Mesenchymal stem cell (in vitro differentiated cells and primary cell): ENCODE measurements at regions not wholly inside any gene's neighbourhood (a gene's known extent, or its start where the extent isn't known, plus 50 kb on each side); places are given as distances from the start of the nearest gene placed in this dataset.

Experiments used
- DNase-seq: peaks from one replicate; pipeline ENCODE4 v3.0.0-alpha.2; 2013
- H2AFZ ChIP-seq: one replicate; pipeline ENCODE4 v1.6.1; 2013; ENCODE audit warnings: low read depth, mild to moderate bottlenecking, control low read depth, inconsistent platforms, low read length, moderate library complexity
- H2AK5ac ChIP-seq: 2 replicates; pipeline ENCODE4 v1.6.1; 2013; ENCODE audit warnings: low read length, moderate library complexity, mild to moderate bottlenecking, inconsistent platforms; ENCODE audit not compliant: severe bottlenecking
- H2BK120ac ChIP-seq: one replicate; pipeline ENCODE4 v1.6.1; 2013; ENCODE audit warnings: low read depth, mild to moderate bottlenecking, inconsistent platforms, low read length, moderate library complexity
- H2BK12ac ChIP-seq, 2 experiments: one replicate each; pipeline ENCODE4 v1.6.1; 2013; ENCODE audit warnings: inconsistent platforms in 2 of 2, low read length in 2 of 2, mild to moderate bottlenecking in 2 of 2, moderate library complexity in 2 of 2, control low read depth in 1 of 2
- H2BK15ac ChIP-seq: one replicate; pipeline ENCODE4 v1.6.1; 2013; ENCODE audit warnings: mild to moderate bottlenecking, low read depth, inconsistent platforms; ENCODE audit not compliant: poor library complexity, severe bottlenecking
- H2BK5ac ChIP-seq: 2 replicates; pipeline ENCODE4 v1.6.1; 2013; ENCODE audit warnings: low read depth, mild to moderate bottlenecking, low read length, control low read depth, inconsistent platforms; ENCODE audit not compliant: poor library complexity, severe bottlenecking
- H3K14ac ChIP-seq, 2 experiments: one replicate each; pipeline ENCODE4 v1.6.1; 2013; ENCODE audit warnings: inconsistent platforms in 2 of 2, low read length in 2 of 2, control low read depth in 1 of 2, mild to moderate bottlenecking in 1 of 2, moderate library complexity in 1 of 2
- H3K18ac ChIP-seq, 2 experiments: one replicate each; pipeline ENCODE4 v1.6.1; 2013; ENCODE audit warnings: inconsistent platforms in 2 of 2, low read length in 2 of 2, control low read depth in 1 of 2, low read depth in 1 of 2, mild to moderate bottlenecking in 1 of 2
- H3K23ac ChIP-seq, 2 experiments: one replicate each; pipeline ENCODE4 v1.6.1; 2013; ENCODE audit warnings: inconsistent platforms in 2 of 2, low read length in 2 of 2, mild to moderate bottlenecking in 2 of 2, moderate library complexity in 2 of 2, control low read depth in 1 of 2
- H3K27ac ChIP-seq: 2 replicates; pipeline ENCODE4 v1.5.1; 2013; ENCODE audit warnings: mild to moderate bottlenecking, moderate library complexity, low read length, control low read depth, inconsistent platforms; ENCODE audit not compliant: poor library complexity, severe bottlenecking
- H3K27me3 ChIP-seq, 2 experiments: 2 replicates each; pipeline versions ENCODE4 v1.6.1 to v1.7.0; 2013; ENCODE audit warnings: low read length in 2 of 2, mild to moderate bottlenecking in 2 of 2, moderate library complexity in 2 of 2, control low read depth in 1 of 2, inconsistent platforms in 1 of 2; ENCODE audit not compliant: control insufficient read depth in 1 of 2, insufficient read depth in 1 of 2
- H3K36me3 ChIP-seq, 2 experiments: 2 replicates each; pipeline versions ENCODE4 v1.6.1 to v1.7.0; 2013; ENCODE audit warnings: low read length in 2 of 2, control low read depth in 1 of 2, inconsistent platforms in 1 of 2, low read depth in 1 of 2, mild to moderate bottlenecking in 1 of 2; ENCODE audit not compliant: insufficient read depth in 2 of 2, control insufficient read depth in 1 of 2
- H3K4ac ChIP-seq, 2 experiments: one replicate each; pipeline ENCODE4 v1.6.1; 2013; ENCODE audit warnings: inconsistent platforms in 2 of 2, low read length in 2 of 2, mild to moderate bottlenecking in 2 of 2, moderate library complexity in 2 of 2, control low read depth in 1 of 2, low read depth in 1 of 2
- H3K4me1 ChIP-seq: 2 replicates; pipeline ENCODE4 v1.6.1; 2013; ENCODE audit warnings: low read depth, low read length, control low read depth; ENCODE audit not compliant: control insufficient read depth, insufficient read depth
- H3K4me2 ChIP-seq: 2 replicates; pipeline ENCODE4 v1.6.1; 2013; ENCODE audit warnings: low read length, mild to moderate bottlenecking, inconsistent platforms; ENCODE audit not compliant: poor library complexity, severe bottlenecking
- H3K4me3 ChIP-seq, 2 experiments: 2 replicates each; pipeline versions ENCODE4 v1.5.1 to v1.7.0; 2013; ENCODE audit warnings: low read length in 2 of 2, mild to moderate bottlenecking in 2 of 2, control low read depth in 1 of 2, low read depth in 1 of 2; ENCODE audit not compliant: insufficient read depth in 1 of 2
- H3K79me1 ChIP-seq: replicated peaks from 2 replicates; pipeline ENCODE4 v1.6.1; 2013; ENCODE audit warnings: mild to moderate bottlenecking, control low read depth, low read length, inconsistent platforms; ENCODE audit not compliant: poor library complexity, severe bottlenecking
- H3K9ac ChIP-seq: 2 replicates; pipeline ENCODE4 v1.7.0; 2013; ENCODE audit warnings: mild to moderate bottlenecking, low read length, moderate library complexity
- H3K9me3 ChIP-seq: 2 replicates; pipeline ENCODE4 v1.7.0; 2013; ENCODE audit warnings: mild to moderate bottlenecking, low read length; ENCODE audit not compliant: control insufficient read depth
- H4K8ac ChIP-seq: one replicate; pipeline ENCODE4 v1.6.1; 2013; ENCODE audit warnings: inconsistent platforms, mild to moderate bottlenecking, low read length, moderate library complexity
- H4K91ac ChIP-seq: one replicate; pipeline ENCODE4 v1.6.1; 2013; ENCODE audit warnings: mild to moderate bottlenecking, low read length, inconsistent platforms
- WGBS: methylation state at CpG from one replicate; pipeline ENCODE4 v1.1.7; 2013; ENCODE audit warnings: mixed read lengths; 5-methylcytosine and 5-hydroxymethylcytosine counted together

GRCh38 chr10:4215485-4215884 is 430.5 kb upstream of the KLF6 start:
- Histone ChIP-seq H3K9ac (no peak overlapping the region), H3K14ac (no peak overlapping the region), H3K4me3 (no peak overlapping the region), H2BK5ac (no peak overlapping the region), H3K79me1 (no peaks in the 10 kb centered on the region), H2AK5ac (no peak overlapping the region), H3K4me2 (no peak overlapping the region), H3K4ac (no peak overlapping the region), H4K91ac (no peak overlapping the region), H4K8ac (no peak overlapping the region), H3K18ac (no peak overlapping the region), H3K4me1 (no peaks in the 10 kb centered on the region), H3K23ac (no peak overlapping the region), H2AFZ (no peak overlapping the region), H3K36me3 (no peaks in the 10 kb centered on the region), H2BK12ac (no peak overlapping the region), H3K27ac (no peak overlapping the region), H2BK15ac (no peak overlapping the region), H2BK120ac (no peak overlapping the region), H3K27me3 (no peaks in the 10 kb centered on the region), H3K9me3 (no peaks in the 10 kb centered on the region)
- WGBS, result 88% methylated on average over 2 of the region's 4 CpGs
- no peak for DNase-seq

- Histone ChIP-seq H3K4me3 (no peak overlapping the region), H2BK12ac (no peak overlapping the region), H3K36me3 (no peaks in the 10 kb centered on the region), H3K79me1 (no peaks in the 10 kb centered on the region), H3K4ac (no peak overlapping the region), H3K9ac (no peak overlapping the region), H3K4me1 (no peaks in the 10 kb centered on the region), H4K91ac (no peak overlapping the region), H4K8ac (no peak overlapping the region), H2AFZ (no peak overlapping the region), H3K14ac (no peak overlapping the region), H3K27ac (no peak overlapping the region), H3K18ac (no peak overlapping the region), H2AK5ac (no peak overlapping the region), H3K9me3 (no peaks in the 10 kb centered on the region), H2BK15ac (no peak overlapping the region), H3K4me2 (no peak overlapping the region), H2BK5ac (no peak overlapping the region), H3K27me3 (no peaks in the 10 kb centered on the region), H3K23ac (no peak overlapping the region), H2BK120ac (no peak overlapping the region)
- peak; percentile 35 for DNase-seq
- 53% methylated on average over 1 of the region's 1 CpG for WGBS
Measured at GRCh38 chr10:4214908-4215307, 429.9 kb upstream of the KLF6 start.

GRCh38 chr10:4213441-4213840 is 428.4 kb upstream of the KLF6 start:
- Histone ChIP-seq H3K4ac (no peak overlapping the region), H2BK15ac (no peak overlapping the region), H3K79me1 (no peaks in the 10 kb centered on the region), H4K91ac (no peak overlapping the region), H3K27me3 (no peaks in the 10 kb centered on the region), H3K9me3 (no peaks in the 10 kb centered on the region), H2BK12ac (no peak overlapping the region), H2BK120ac (no peak overlapping the region), H2AK5ac (no peak overlapping the region), H3K4me1 (no peaks in the 10 kb centered on the region), H3K4me3 (no peak overlapping the region), H3K27ac (no peak overlapping the region), H2AFZ (no peak overlapping the region), H3K14ac (no peak overlapping the region), H3K4me2 (no peak overlapping the region), H2BK5ac (no peak overlapping the region), H3K18ac (no peak overlapping the region), H3K9ac (no peak overlapping the region), H3K23ac (no peak overlapping the region), H4K8ac (no peak overlapping the region), H3K36me3 (no peaks in the 10 kb centered on the region)
- WGBS, result 96% methylated on average over 3 of the region's 4 CpGs
- no peak for DNase-seq

- H2AFZ ChIP-seq, result no peak overlapping the region
- H3K9ac ChIP-seq, result no peak overlapping the region
- no peak overlapping the region for H3K4me3 ChIP-seq
- H3K23ac ChIP-seq, result no peak overlapping the region
- no peak overlapping the region for H2BK15ac ChIP-seq
- H4K8ac ChIP-seq, result no peak overlapping the region
- no peak overlapping the region for H4K91ac ChIP-seq
- H3K14ac ChIP-seq, result no peak overlapping the region
- no peak overlapping the region for H2BK12ac ChIP-seq
- 77% methylated on average over 2 of the region's 2 CpGs for WGBS
- H3K4me1 ChIP-seq, result no peaks in the 10 kb centered on the region
- H2BK5ac ChIP-seq, result no peak overlapping the region
- H2AK5ac ChIP-seq, result no peak overlapping the region
- H3K18ac ChIP-seq, result no peak overlapping the region
- no peak overlapping the region for H3K27ac ChIP-seq
- no peaks in the 10 kb centered on the region for H3K9me3 ChIP-seq
- H3K79me1 ChIP-seq, result no peaks in the 10 kb centered on the region
- H3K36me3 ChIP-seq, result no peaks in the 10 kb centered on the region
- no peak overlapping the region for H3K4me2 ChIP-seq
- no peaks in the 10 kb centered on the region for H3K27me3 ChIP-seq
- no peak overlapping the region for H2BK120ac ChIP-seq
- no peak overlapping the region for H3K4ac ChIP-seq
- DNase-seq, result no peak
Measured at GRCh38 chr10:4212111-4212630, 427.2 kb upstream of the KLF6 start.
